HG03095 (cell line): ENCODE measurements at regions not wholly inside any gene's neighbourhood (a gene's known extent, or its start where the extent isn't known, plus 50 kb on each side); places are given as distances from the start of the nearest gene placed in this dataset.

Experiments used
- ATAC-seq: cut with Tn5 transposase; IDR thresholded peaks from one replicate; pipeline ENCODE4 v1.9.1; 2021; ENCODE audit warnings: moderate library complexity; ENCODE audit not compliant: unreplicated experiment

- no peak for ATAC-seq
Observed at GRCh38 chr3:72313308-72313707, 528.4 kb upstream of the PROK2 start.

GRCh38 chr3:72312339-72312738, 527.4 kb upstream of the PROK2 start:
- peak; percentile 32 for ATAC-seq

GRCh38 chr3:72311425-72311824, 526.5 kb upstream of the PROK2 start:
- ATAC-seq = no peak

GRCh38 chr3:72310419-72311380, 525.8 kb upstream of the PROK2 start:
- peak; percentile 88 for ATAC-seq

GRCh38 chr3:72309661-72310418, 524.9 kb upstream of the PROK2 start:
- no peak for ATAC-seq

- no peak for ATAC-seq
Observed at GRCh38 chr3:72308641-72309040, 523.7 kb upstream of the PROK2 start.

GRCh38 chr3:72307438-72308115, 522.6 kb upstream of the PROK2 start:
- ATAC-seq = no peak

GRCh38 chr3:72306800-72307341, 521.9 kb upstream of the PROK2 start:
- no peak for ATAC-seq

GRCh38 chr3:72303926-72304325, 519.0 kb upstream of the PROK2 start:
- no peak for ATAC-seq

GRCh38 chr3:72301779-72302178, 516.8 kb upstream of the PROK2 start:
- ATAC-seq = no peak

- ATAC-seq = no peak
Observed at GRCh38 chr3:72300621-72301020, 515.7 kb upstream of the PROK2 start.

- no peak for ATAC-seq
Observed at GRCh38 chr3:72299823-72300222, 514.9 kb upstream of the PROK2 start.

- no peak for ATAC-seq
Observed at GRCh38 chr3:72299321-72299802, 514.4 kb upstream of the PROK2 start.

GRCh38 chr3:72298201-72299152, 513.5 kb upstream of the PROK2 start:
- ATAC-seq = no peak

GRCh38 chr3:72297481-72297880, 512.5 kb upstream of the PROK2 start:
- no peak for ATAC-seq

GRCh38 chr3:72296477-72297111, 511.6 kb upstream of the PROK2 start:
- no peak for ATAC-seq

- no peak for ATAC-seq
Observed at GRCh38 chr3:72295962-72296450, 511.1 kb upstream of the PROK2 start.

- no peak for ATAC-seq
Observed at GRCh38 chr3:72295276-72295961, 510.5 kb upstream of the PROK2 start.
